ENCODE measurements at regions not wholly inside any gene's neighbourhood (a gene's known extent, or its start where the extent isn't known, plus 50 kb on each side); places are given as distances from the start of the nearest gene placed in this dataset.

GRCh38 chr3:31218082-31218481 lies 314.6 kb upstream of the STT3B start:
- no peak for DNase-seq
- Histone ChIP-seq H3K9me1 (ENCODE audit: insufficient read depth, low read length) (no peaks in the 10 kb centered on the region), H2AFZ (replicated peaks; ENCODE audit: low read length, poor library complexity) (no peak overlapping the region), H3K27me3 (ENCODE audit: control insufficient read depth, insufficient read depth, low read length) (peaks cover 2% of the 10 kb centered on the region; the same call in 1 of the 2 replicates), H3K79me1 (ENCODE audit: low read depth in 1 of 2, low read length in 2 of 2) (no peaks in the 10 kb centered on the region), H3K9ac (ENCODE audit: low read depth, low read length) (no peak overlapping the region), H3K36me3 (ENCODE audit: control insufficient read depth, insufficient read depth, low read length) (no peaks in the 10 kb centered on the region), H3K18ac (ENCODE audit: low read depth, low read length) (no peak overlapping the region), H2AK5ac (ENCODE audit: low read depth, low read length) (no peak overlapping the region), H3K9me3 (ENCODE audit: control insufficient read depth, insufficient read depth, low read length) (no peaks in the 10 kb centered on the region), H3K14ac (replicated peaks; ENCODE audit: low read depth, low read length) (no peak overlapping the region), H4K91ac (ENCODE audit: insufficient read depth, low read depth, low read length) (no peak overlapping the region), H2BK15ac (ENCODE audit: low read depth, low read length) (no peak overlapping the region), H4K8ac (ENCODE audit: low read depth in 2 of 2, low read length in 2 of 2) (no peak overlapping the region), H3K4me3 (ENCODE audit: insufficient read depth, low read depth, low read length) (no peak overlapping the region), H2BK120ac (ENCODE audit: low read depth, low read length) (no peak overlapping the region), H3K23ac (ENCODE audit: low read depth, low read length) (no peak overlapping the region), H4K20me1 (ENCODE audit: insufficient read depth, low read length) (no peaks in the 10 kb centered on the region), H3K4me1 (ENCODE audit: control insufficient read depth, insufficient read depth, low read length) (no peaks in the 10 kb centered on the region), H3K4me2 (ENCODE audit: low read depth, low read length) (no peak overlapping the region), H2AK9ac (replicated peaks; ENCODE audit: low read depth, low read length, poor library complexity) (no peak overlapping the region), H3K27ac (ENCODE audit: insufficient read depth, low read length) (no peak overlapping the region), H3K56ac (ENCODE audit: extremely low read depth, insufficient read depth, low read length) (no peak overlapping the region), H2BK20ac (ENCODE audit: low read depth, low read length) (no peak overlapping the region), H3K4ac (ENCODE audit: low read depth, low read length) (no peak overlapping the region), H2BK5ac (ENCODE audit: low read depth, low read length, poor library complexity, severe bottlenecking) (no peak overlapping the region), H4K5ac (ENCODE audit: low read depth, low read length) (no peak overlapping the region)
- CTCF ChIA-PET = no interaction called here
- no CpG with 5 or more reads among the region's 3 CpGs for WGBS, 2 experiments (ENCODE audit: extremely low coverage in 2 of 2, insufficient read length in 1 of 2)
- no peak for ATAC-seq (ENCODE audit: low read depth)
- TF ChIP-seq ELK1 (IDR thresholded peaks at IDR 0.05; ENCODE audit: borderline replicate concordance, low read depth, low read length) (no peak), USF2 (IDR thresholded peaks at IDR 0.05; ENCODE audit: low read depth, low read length) (no peak), CHD1 (IDR thresholded peaks at IDR 0.05; ENCODE audit: low read depth, low read length) (no peak), MAFK (IDR thresholded peaks at IDR 0.05; ENCODE audit: low read depth, low read length) (no peak), RAD21 (IDR thresholded peaks at IDR 0.05; ENCODE audit: low read length) (no peak), SMC3 (IDR thresholded peaks at IDR 0.05; ENCODE audit: low read depth, low read length) (no peak), BHLHE40 (IDR thresholded peaks at IDR 0.05; ENCODE audit: low read depth, low read length) (no peak), FOS (IDR thresholded peaks at IDR 0.05; ENCODE audit: low read depth, low read length) (no peak)
- POLR2A ChIA-PET (ENCODE audit: unreplicated experiment) = no interaction called here
- intact Hi-C loops (cut with micrococcal nuclease) = no loop called here
- in situ Hi-C loops (cut with MboI; ENCODE audit: low sequenced_read_pairs) = no loop called here
- BruUV-seq (replicated peaks) = no TSS peak
- dilution Hi-C loops (cut with HindIII; ENCODE audit: low sequenced_read_pairs, unreplicated experiment) = no loop called here

All from IMR-90 (cell line).